ENCODE measurements at regions not wholly inside any gene's neighbourhood (a gene's known extent, or its start where the extent isn't known, plus 50 kb on each side); places are given as distances from the start of the nearest gene placed in this dataset.

DNA sequence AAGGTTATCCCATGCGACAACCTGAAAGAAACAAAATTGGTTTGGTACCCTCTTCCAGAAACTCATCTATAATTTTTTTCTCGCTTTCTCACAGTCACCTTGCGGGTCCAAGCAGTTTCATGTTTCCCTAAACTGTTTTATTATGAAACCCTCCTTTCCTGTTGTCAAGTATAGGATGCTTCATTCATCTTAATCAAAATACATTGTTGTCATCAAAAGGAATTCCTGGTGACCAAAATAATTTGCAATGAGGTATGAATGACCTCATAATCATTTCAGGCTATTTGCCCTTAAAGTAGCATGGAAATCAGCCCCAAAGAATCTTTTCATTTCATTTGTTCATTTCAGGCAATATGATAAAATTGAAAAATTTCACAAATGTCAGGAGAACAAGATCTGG lies 503.0 kb downstream of the SPATA31D1 start:
- TF ChIP-seq, protein P1, sequence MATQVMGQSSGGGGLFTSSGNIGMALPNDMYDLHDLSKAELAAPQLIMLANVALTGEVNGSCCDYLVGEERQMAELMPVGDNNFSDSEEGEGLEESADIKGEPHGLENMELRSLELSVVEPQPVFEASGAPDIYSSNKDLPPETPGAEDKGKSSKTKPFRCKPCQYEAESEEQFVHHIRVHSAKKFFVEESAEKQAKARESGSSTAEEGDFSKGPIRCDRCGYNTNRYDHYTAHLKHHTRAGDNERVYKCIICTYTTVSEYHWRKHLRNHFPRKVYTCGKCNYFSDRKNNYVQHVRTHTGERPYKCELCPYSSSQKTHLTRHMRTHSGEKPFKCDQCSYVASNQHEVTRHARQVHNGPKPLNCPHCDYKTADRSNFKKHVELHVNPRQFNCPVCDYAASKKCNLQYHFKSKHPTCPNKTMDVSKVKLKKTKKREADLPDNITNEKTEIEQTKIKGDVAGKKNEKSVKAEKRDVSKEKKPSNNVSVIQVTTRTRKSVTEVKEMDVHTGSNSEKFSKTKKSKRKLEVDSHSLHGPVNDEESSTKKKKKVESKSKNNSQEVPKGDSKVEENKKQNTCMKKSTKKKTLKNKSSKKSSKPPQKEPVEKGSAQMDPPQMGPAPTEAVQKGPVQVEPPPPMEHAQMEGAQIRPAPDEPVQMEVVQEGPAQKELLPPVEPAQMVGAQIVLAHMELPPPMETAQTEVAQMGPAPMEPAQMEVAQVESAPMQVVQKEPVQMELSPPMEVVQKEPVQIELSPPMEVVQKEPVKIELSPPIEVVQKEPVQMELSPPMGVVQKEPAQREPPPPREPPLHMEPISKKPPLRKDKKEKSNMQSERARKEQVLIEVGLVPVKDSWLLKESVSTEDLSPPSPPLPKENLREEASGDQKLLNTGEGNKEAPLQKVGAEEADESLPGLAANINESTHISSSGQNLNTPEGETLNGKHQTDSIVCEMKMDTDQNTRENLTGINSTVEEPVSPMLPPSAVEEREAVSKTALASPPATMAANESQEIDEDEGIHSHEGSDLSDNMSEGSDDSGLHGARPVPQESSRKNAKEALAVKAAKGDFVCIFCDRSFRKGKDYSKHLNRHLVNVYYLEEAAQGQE (IDR thresholded peaks at IDR 0.05; ENCODE audit: insufficient read depth in 1 of 2, low read depth in 2 of 2, low read length in 2 of 2) = no peak
- TF ChIP-seq SIN3A (IDR thresholded peaks at IDR 0.05; ENCODE audit: borderline replicate concordance, insufficient read depth, low read length) (no peak), POLR2AphosphoS5 (IDR thresholded peaks at IDR 0.05; ENCODE audit: low read depth, low read length) (no peak), FOXP2 (optimal IDR thresholded peaks at IDR 0.05; ENCODE audit: borderline replicate concordance, extremely low read depth, extremely low read length, insufficient read depth) (no peak), TAF1 (IDR thresholded peaks at IDR 0.05; ENCODE audit: borderline replicate concordance, insufficient read depth, low read length) (no peak)

All from PFSK-1 (cell line).